ENCODE measurements at regions not wholly inside any gene's neighbourhood (a gene's known extent, or its start where the extent isn't known, plus 50 kb on each side); places are given as distances from the start of the nearest gene placed in this dataset.

- Histone ChIP-seq H3K9ac (ENCODE audit: insufficient read depth in 1 of 2, low read depth in 2 of 2, low read length in 2 of 2) (no peak overlapping the region), H3K9me1 (ENCODE audit: control insufficient read depth, insufficient read depth, low read length) (no peaks in the 10 kb centered on the region), H3K4me1 (replicated peaks in 1 of 2; ENCODE audit: control insufficient read depth in 2 of 2, insufficient read depth in 2 of 2, low read length in 2 of 2) (no peaks in the 10 kb centered on the region), H3K27ac (ENCODE audit: extremely low read depth, low read depth, low read length) (no peak overlapping the region), H3K4me2 (ENCODE audit: insufficient read depth, low read length) (no peak overlapping the region), H2AFZ (ENCODE audit: low read depth, low read length) (no peak overlapping the region), H3K4me3 (no peak overlapping the region), H3K27me3 (ENCODE audit: control insufficient read depth in 2 of 2, insufficient read depth in 2 of 2, low read length in 2 of 2) (peaks cover 0 to 11% of the 10 kb centered on the region in 2 experiments; a peak in 2 of 5 replicates), H3K36me3 (ENCODE audit: control insufficient read depth, insufficient read depth, low read length) (no peaks in the 10 kb centered on the region), H4K20me1 (replicated peaks; ENCODE audit: control insufficient read depth, insufficient read depth, low read length) (peaks cover 4% of the 10 kb centered on the region; the same call in 1 of the 2 replicates), H3K9me3 (replicated peaks; ENCODE audit: control insufficient read depth, insufficient read depth, low read depth, low read length) (no peaks in the 10 kb centered on the region), H3K79me2 (ENCODE audit: control insufficient read depth, insufficient read depth, low read length) (no peaks in the 10 kb centered on the region)
- BruUV-seq (replicated peaks), result no TSS peak
- ChIA-PET POLR2A (interaction anchor here (0.6 kb wide), 1 partner anchor 468 kb away, joined by 3 read pairs; no protein-coding TSS in a partner anchor), CTCF (ENCODE audit: low intra/inter-chr PET ratio) (no interaction called here)
- in situ Hi-C loops (cut with MboI), result no loop called here
- FAIRE-seq (no peak), DNase-seq (ENCODE audit: extremely low read depth in 1 of 4, low spot score in 3 of 4) (no peak), ATAC-seq (no peak)
- under 1% methylated on average over 8 of the region's 8 CpGs for WGBS (ENCODE audit: insufficient coverage, low coverage, missing lambda C conversion rate)
- intact Hi-C loops (cut with micrococcal nuclease), result no loop called here
- TF ChIP-seq MYBL2 (IDR thresholded peaks at IDR 0.05; ENCODE audit: low read depth) (no peak), MYBL2 (CRISPR knock-in tag; IDR thresholded peaks at IDR 0.05; ENCODE audit: borderline replicate concordance) (no peak), ZNF318 (IDR thresholded peaks at IDR 0.05; ENCODE audit: borderline replicate concordance in 1 of 2, low read depth in 1 of 2) (no peak), DACH1 (IDR thresholded peaks at IDR 0.05; ENCODE audit: partially characterized antibody) (no peak), PTBP1 (IDR thresholded peaks at IDR 0.05; ENCODE audit: low read depth, low read length) (no peak), KDM1A (IDR thresholded peaks at IDR 0.05) (no peak), ILK (tag; IDR thresholded peaks at IDR 0.05; ENCODE audit: borderline replicate concordance, low read depth) (no peak), KLF1 (tag; IDR thresholded peaks at IDR 0.05) (no peak), SNIP1 (IDR thresholded peaks at IDR 0.05; ENCODE audit: low read depth) (no peak), SAP30 (IDR thresholded peaks at IDR 0.05; ENCODE audit: borderline replicate concordance, insufficient read depth, low read depth, low read length, poor library complexity, severe bottlenecking) (no peak), THRB (CRISPR knock-in tag; conservative IDR thresholded peaks at IDR 0.05) (no peak), L3MBTL2 (IDR thresholded peaks at IDR 0.05) (no peak), GTF2A2 (tag; IDR thresholded peaks at IDR 0.05) (no peak), SREBF1 (IDR thresholded peaks at IDR 0.05; ENCODE audit: borderline replicate concordance, low read depth, low read length) (no peak), ZNF121 (CRISPR knock-in tag; conservative IDR thresholded peaks at IDR 0.05) (no peak)
Measured at GRCh38 chr20:59376998-59377397, 76.6 kb downstream of the EDN3 start.

All from K562 (cell line).